ENCODE measurements at regions not wholly inside any gene's neighbourhood (a gene's known extent, or its start where the extent isn't known, plus 50 kb on each side); places are given as distances from the start of the nearest gene placed in this dataset.

DNA sequence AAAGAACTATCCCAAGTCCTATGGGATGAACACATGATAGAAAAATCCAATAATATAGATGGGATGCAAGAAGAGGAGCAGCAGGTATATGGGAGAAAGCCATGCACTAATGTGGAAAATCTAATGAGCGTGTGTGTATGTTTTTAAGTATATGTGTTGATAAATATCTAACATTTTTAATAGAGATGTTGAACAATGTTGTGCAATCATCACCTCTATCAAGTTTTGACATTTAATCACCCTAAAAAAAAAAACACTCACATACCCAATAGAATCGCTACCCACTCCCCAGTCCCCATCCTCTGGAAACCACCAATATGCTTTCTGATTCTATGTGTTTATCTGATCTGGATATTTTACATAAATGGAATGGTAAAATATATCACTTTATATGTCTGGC, 983.7 kb downstream of the SUCLG1 start:
- TF ChIP-seq, protein P1, sequence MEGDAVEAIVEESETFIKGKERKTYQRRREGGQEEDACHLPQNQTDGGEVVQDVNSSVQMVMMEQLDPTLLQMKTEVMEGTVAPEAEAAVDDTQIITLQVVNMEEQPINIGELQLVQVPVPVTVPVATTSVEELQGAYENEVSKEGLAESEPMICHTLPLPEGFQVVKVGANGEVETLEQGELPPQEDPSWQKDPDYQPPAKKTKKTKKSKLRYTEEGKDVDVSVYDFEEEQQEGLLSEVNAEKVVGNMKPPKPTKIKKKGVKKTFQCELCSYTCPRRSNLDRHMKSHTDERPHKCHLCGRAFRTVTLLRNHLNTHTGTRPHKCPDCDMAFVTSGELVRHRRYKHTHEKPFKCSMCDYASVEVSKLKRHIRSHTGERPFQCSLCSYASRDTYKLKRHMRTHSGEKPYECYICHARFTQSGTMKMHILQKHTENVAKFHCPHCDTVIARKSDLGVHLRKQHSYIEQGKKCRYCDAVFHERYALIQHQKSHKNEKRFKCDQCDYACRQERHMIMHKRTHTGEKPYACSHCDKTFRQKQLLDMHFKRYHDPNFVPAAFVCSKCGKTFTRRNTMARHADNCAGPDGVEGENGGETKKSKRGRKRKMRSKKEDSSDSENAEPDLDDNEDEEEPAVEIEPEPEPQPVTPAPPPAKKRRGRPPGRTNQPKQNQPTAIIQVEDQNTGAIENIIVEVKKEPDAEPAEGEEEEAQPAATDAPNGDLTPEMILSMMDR (conservative IDR thresholded peaks at IDR 0.05; ENCODE audit: low read depth, low read length) = no peak
- H3K4me3 ChIP-seq (ENCODE audit: low read length) = no peak overlapping the region
- no peak for DNase-seq (ENCODE audit: low read depth)

DNA sequence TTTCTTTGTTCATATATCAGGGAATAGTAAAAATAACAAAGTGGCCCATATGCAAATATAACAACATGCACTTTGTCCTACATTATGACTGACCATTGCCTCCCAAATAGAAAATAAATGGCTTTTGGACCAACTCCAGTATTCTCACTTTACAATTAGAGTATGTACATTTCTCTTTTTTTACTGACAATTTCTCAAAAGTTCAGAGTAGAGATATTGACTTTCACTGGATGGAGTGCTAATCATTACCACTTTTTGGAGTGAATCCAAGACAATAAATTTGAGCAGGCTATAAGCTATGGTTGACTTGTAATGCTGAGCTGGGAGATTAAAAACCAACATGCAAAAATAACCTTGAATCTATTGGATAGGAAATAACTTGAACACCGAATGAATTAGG, 987.4 kb downstream of the SUCLG1 start:
- DNase-seq (ENCODE audit: low read depth) = no peak
- TF ChIP-seq, protein P1 (conservative IDR thresholded peaks at IDR 0.05; ENCODE audit: low read depth, low read length) = no peak
- H3K4me3 ChIP-seq (ENCODE audit: low read length) = no peak overlapping the region

DNA sequence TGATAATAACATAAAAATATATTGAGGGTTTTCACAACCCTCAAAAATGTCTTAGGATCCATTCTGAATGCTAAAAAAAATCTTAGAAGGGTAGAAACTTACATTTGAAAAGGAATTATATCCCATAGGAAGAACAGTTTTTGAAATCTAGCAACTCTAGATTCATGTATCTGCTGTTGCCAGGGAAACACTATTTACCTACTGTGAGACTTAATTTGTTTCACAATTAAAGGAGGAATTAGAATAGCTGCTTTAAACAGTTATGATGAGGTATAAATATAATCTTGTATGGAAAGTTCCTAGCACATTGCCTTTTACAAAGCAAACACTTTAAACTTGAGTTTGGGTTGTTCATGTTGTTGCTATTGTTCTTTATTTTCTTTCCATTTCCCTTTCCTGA, 988.2 kb downstream of the SUCLG1 start:
- no peak overlapping the region for H3K4me3 ChIP-seq (ENCODE audit: low read length)
- TF ChIP-seq, protein P1 (conservative IDR thresholded peaks at IDR 0.05; ENCODE audit: low read depth, low read length) = no peak
- DNase-seq (ENCODE audit: low read depth) = no peak

DNA sequence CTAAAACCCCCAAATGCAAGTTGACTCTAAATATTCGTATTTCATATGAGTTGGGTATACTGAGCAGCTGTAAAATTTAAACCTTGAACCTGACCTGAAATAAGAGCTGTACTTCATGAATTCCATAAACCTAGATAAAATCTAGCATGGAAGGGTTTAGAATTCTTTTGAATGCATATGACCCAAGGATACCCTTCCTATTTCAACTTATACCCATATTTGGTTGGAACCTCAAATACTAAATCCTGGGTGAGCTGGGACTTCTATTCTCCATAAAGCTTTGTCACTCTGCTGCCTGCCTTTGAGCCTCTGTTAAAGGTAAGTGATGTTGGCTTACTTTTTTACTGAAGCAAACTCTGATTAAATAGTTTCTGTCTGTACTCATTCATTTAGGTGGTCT, 994.6 kb downstream of the SUCLG1 start:
- TF ChIP-seq, protein P1 (conservative IDR thresholded peaks at IDR 0.05; ENCODE audit: low read depth, low read length) = no peak
- H3K4me3 ChIP-seq (ENCODE audit: low read length) = no peak overlapping the region
- no peak for DNase-seq (ENCODE audit: low read depth)

DNA sequence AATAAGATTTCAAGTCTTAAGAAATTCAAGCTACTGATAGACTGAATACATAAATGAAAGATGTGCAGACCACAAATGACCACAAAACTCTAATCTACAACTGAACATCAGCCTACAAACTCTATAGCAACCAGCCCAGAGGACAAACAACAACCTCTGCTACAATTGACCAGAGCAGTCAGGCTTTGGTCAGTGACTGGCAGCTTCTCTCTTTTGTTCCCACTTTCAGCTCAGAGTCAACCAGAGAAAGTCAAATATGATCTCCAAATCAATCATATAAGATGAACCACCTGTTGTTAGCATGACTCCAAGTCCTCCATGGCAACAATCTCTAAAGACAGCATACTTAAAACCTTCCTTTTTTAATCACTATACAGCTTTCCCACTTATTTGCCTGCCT, 996.2 kb downstream of the SUCLG1 start:
- TF ChIP-seq, protein P1 (conservative IDR thresholded peaks at IDR 0.05; ENCODE audit: low read depth, low read length) = no peak
- DNase-seq (ENCODE audit: low read depth) = no peak
- H3K4me3 ChIP-seq (ENCODE audit: low read length) = no peak overlapping the region

DNA sequence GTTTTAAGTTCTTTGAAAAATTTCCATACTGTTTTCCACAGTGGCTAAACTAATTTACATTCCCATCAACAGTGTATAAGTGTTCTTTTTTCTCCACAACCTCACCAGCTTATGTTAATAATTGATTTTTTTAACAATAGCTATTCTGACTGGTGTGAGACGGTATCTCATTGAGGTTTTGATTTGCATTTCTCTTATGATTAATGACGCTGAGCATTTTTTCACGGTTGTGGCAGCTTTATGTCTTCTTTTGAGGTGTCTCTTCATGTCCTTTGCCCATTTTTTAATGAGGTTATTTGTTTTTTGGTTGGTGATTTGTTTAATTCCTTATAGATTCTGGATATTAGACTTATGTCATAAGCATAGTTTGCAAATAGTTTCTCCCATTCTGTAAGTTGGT, 997.9 kb downstream of the SUCLG1 start:
- H3K4me3 ChIP-seq (ENCODE audit: low read length) = no peak overlapping the region
- DNase-seq (ENCODE audit: low read depth) = no peak
- TF ChIP-seq, protein P1 (conservative IDR thresholded peaks at IDR 0.05; ENCODE audit: low read depth, low read length) = no peak

DNA sequence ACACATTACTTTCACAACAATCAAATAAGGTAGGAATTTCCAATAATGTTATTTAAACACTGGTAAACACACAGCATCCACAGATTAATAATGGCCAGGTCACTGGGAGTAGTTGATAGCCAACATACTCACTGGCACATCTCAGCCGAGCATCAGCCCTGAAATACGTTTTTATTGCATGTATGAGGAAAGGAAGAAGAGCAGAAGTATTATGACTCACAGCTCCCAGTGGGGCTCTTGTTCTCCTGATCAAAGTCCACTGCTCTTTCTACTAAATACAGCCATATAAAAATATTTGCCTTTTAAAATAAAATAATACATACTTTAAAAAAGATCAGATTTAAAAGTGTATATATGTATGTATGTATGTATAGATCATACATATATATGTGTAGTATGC, 999.6 kb downstream of the SUCLG1 start:
- H3K4me3 ChIP-seq (ENCODE audit: low read length) = no peak overlapping the region
- no peak for DNase-seq (ENCODE audit: low read depth)
- TF ChIP-seq, protein P1 (conservative IDR thresholded peaks at IDR 0.05; ENCODE audit: low read depth, low read length) = no peak
